GM21367 (cell line): ENCODE measurements at regions not wholly inside any gene's neighbourhood (a gene's known extent, or its start where the extent isn't known, plus 50 kb on each side); places are given as distances from the start of the nearest gene placed in this dataset.

Experiments
- ATAC-seq: cut with Tn5 transposase; IDR thresholded peaks from one replicate; pipeline ENCODE4 v1.9.1; 2021; ENCODE audit not compliant: unreplicated experiment

DNA sequence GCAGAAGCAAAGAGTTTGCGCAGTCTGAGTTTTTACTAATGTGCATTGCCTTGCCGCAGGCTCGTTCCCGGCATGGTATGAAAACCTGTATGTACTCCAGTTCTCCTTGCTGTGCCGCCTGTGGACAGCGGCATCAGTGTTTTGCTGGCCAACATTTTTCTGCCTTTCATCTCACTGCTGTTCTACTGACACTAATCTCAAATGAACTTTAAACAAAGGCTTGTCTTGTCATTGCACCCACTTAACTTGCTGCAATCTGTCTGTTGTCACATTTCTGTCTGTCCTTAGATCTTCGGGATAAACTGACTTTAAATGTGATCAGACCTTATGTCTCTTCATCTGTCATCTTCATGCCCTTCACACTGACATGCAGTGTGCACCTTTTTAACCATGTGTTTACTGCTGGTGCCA is 71.7 kb upstream of the ZNRF2 start:
- ATAC-seq: no peak

DNA sequence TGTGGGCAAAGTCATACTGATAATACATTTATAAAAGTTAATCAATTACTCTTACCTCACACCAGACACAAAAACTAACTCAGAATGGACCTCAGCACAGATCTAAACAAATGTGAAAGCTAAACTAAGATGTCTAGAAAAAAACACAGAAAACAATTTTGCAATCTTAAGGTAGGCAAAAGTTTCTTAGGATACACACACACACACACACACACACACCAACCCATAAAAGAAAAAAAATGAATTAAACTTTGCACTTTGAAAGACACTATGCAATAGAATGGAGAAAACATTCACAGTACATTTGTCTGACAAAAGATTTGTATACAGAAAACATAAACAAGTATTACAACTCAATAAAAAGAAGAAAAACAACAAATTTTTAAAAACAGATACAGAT is 70.8 kb upstream of the ZNRF2 start:
- no peak for ATAC-seq

DNA sequence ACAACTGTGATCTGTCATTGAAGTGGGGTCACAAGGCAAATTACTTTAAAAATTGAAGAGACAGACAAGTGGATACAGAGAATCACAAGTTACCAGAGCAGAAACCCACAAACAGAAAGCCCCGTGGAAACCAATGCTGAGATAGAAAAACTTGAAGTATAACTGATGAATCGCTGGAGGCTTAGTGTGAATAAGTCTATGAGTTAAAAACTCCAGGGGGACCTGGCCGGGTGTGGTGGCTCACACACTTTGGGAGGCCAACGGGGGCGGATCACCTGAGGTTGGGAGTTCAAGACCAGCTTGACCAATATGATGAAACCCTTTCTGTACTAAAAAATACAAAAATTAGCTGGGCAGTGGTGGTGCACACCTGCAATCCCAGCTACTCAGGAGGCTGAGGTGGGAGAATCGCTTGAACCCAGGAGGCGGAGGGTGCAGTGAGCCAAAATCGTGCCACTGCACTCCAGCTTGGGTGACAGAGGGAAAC is 69.7 kb upstream of the ZNRF2 start:
- ATAC-seq: no peak

DNA sequence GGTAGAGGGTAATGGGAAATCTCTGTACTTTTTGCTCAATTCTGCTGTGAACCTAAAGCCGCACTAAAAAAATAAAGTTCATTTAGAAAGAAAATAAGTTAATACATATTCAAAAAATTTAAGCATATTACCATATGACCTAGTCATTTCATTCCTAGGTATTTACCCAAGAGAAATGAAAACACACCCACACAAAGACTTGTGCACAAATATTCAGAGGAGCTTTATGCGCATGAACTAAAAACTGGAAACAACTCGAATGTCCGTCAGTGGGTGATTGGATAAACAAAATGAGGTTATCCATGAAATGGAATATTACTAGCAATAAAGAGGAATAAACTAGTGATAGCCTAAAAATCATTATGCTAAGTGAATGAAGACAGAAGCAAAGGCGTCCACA is 62.6 kb upstream of the ZNRF2 start:
- ATAC-seq: no peak

DNA sequence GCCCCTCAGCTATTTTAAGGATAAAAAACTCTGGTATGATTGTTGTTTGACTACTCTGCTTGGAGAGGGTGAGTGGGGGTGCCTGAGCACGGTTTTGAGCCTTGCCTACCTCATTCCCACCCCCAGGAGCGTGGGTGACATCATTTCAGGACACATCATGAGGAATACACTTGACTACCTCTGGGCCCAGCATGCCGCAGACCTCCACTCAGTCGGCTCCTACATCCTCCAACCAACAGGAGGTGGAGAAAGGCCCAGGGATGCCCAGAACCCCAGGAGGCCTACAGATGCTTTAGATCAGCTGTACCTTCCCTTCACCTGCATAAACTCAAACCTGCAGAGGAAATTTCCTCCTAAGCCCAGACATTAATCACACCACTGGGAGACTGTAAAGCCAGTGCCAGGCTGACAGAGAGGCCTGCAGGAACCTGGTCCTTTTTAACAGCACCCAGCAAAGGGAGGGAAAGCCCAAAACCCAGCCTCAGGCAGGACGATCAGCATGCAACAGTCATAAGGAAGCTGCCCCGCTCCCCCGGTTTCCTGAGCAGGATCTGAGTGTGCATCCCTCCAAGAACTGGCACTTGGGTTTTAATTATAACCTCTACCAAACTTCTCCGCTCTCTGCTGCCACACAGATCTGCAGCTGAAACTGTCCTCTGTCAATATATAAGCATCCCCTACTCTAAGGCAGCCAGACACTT is 61.7 kb upstream of the ZNRF2 start:
- ATAC-seq: no peak

DNA sequence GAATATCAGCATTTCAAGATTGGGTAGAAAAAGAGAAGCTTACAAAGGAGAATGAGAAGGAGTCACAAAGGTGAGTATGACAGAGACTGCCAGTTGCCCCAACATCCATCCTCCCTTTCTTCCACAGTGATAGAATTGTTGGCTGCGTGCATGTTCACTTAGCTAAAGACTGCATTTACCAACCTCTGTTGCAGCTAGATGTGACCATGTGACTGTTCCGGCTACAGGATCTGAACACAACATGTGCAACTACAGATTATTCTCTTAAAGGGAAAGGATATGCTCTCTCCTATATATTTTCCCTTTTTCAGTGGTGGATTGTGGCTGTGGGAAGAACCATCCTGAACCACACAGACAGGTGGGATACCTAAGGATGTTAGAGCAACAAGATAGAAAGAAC is 60.5 kb upstream of the ZNRF2 start:
- no peak for ATAC-seq

DNA sequence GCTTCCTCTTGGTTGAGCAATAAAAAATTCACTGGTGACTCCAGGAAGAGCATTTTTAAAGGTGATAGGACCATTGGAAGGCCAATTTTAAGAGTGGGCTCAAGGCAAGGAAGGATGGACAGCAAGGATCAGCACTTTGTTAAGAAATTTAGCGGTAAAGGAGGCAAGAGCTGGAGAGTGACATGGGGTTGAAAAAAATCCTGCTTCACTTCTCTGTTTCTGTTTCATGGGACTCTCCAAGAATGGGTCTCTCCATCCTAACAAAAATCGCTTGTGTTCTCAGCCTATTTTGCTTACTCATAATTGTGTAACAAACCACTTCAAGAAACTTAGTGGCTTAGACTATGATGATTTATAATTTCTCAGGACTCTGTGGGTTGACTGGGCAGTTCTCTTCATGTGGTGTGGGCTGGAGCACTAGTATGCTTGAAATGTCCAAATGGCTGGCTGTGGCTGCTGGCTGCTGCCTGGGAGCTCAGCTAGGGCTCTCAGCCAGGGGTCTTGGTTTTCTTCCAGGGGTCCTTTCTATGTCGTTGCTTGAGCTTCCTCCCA is 59.8 kb upstream of the ZNRF2 start:
- no peak for ATAC-seq

- ATAC-seq: peak; percentile 64
These were observed 58.4 kb upstream of the ZNRF2 start for GRCh38 chr7:30225863-30226613.

DNA sequence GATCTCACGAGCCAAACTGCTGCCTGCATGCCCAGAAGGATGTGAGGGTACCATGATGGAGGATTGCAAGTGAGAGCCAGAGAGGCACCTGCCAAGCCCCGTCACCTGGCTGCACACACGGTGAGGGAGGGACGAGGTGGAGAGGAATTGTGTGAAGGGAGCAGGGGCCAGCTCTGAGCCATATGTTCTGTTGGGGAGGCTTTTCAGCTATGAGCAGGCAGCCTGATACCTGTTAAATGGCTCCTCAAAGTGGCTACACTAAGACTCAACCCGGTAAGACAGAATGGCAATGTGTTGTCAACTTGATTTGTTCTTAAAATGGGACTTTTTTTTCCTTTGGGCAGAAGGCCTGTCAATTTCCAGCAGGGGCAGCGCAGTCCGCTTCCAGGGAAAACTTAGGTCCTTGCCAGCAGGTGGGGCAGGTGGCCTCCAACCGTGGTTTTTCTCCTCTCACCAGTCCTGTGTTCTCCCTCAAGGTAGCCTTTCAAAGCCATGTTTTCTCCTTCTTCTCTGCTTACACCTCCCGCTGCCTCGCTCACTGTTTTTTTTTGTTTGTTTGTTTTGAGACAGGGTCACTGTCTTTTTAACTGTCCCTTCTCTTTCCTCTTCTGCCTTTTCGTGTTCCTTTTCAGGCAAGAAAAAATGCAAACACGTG is 57.7 kb upstream of the ZNRF2 start:
- no peak for ATAC-seq

- ATAC-seq: no peak
These were observed 53.1 kb upstream of the ZNRF2 start for GRCh38 chr7:30231271-30231670.

DNA sequence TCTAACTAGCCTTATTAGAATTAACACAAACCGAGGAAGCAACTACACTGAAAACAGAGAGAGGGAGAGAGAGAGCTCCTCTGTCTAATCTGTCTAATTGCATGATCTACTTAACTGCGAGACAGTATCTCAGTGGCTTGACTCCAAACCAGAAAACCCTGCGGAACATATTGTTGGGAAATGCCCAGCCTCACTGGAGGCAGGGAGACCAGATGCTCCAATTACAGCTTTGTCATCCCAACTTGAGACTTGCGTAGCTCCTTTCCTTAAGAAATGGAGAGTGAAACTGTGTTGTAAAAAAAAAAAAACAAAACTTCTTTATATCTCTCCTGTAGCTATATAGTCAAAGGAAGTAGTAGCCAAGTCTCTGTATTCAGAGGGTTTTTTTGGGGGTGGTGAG is 52.0 kb upstream of the ZNRF2 start:
- no peak for ATAC-seq
